K562 (cell line): ENCODE measurements at regions not wholly inside any gene's neighbourhood (a gene's known extent, or its start where the extent isn't known, plus 50 kb on each side); places are given as distances from the start of the nearest gene placed in this dataset.
A peak's percentile ranks its signal among the peaks of the same experiment; 100 is the strongest.

Source experiments
- CC2D1A ChIP-seq: fragments of 450-650 bp; IDR thresholded peaks from 2 replicates; pipeline ENCODE4 v1.6.1; 2017; ENCODE audit warnings: mild to moderate bottlenecking
- CHD1 ChIP-seq: fragments of 200-600 bp; sonication (generic); IDR thresholded peaks from one replicate; pipeline ENCODE4 v1.6.1; 2012; ENCODE audit warnings: mild to moderate bottlenecking, moderate library complexity, low read length, inconsistent platforms
- EP300 ChIP-seq: IDR thresholded peaks from 2 replicates; pipeline ENCODE4 v1.6.1; 2012; ENCODE audit warnings: low read length, improper control_type of control experiment
- FOXA3 ChIP-seq, 2 experiments: fragments of 450-650 bp in 1 of 2; sonication (generic) in 1 of 2; formaldehyde crosslinking; IDR thresholded peaks in 1 of 2; conservative IDR thresholded peaks in 1 of 2; 2 replicates each; pipeline versions ENCODE4 v1.4.0 to v1.8.0; 2020 to 2022; ENCODE audit warnings: mild to moderate bottlenecking in 2 of 2, missing genetic modification reagents in 1 of 2
- FOXK2 ChIP-seq, 2 experiments: fragments of 450-650 bp; IDR thresholded peaks in 1 of 2; conservative IDR thresholded peaks in 1 of 2; 2 replicates each; pipeline ENCODE4 v1.6.1; 2016; ENCODE audit warnings: low read depth in 2 of 2, mild to moderate bottlenecking in 1 of 2
- FOXM1 ChIP-seq, 2 experiments: fragments of 450-650 bp in 1 of 2; sonication (generic) in 1 of 2; formaldehyde crosslinking in 1 of 2; IDR thresholded peaks; 2 replicates each; pipeline versions ENCODE4 v1.6.1 to v1.9.0; 2017 to 2022; ENCODE audit warnings: low read depth in 2 of 2, mild to moderate bottlenecking in 2 of 2, missing genetic modification reagents in 1 of 2, moderate library complexity in 1 of 2
- FOXO4 ChIP-seq: fragments of 450-650 bp; formaldehyde crosslinking; IDR thresholded peaks from 2 replicates; pipeline ENCODE4 v1.4.0; 2020; ENCODE audit warnings: mild to moderate bottlenecking, moderate library complexity
- MAX ChIP-seq: sonication (generic); formaldehyde crosslinking; IDR thresholded peaks from 2 replicates; pipeline ENCODE4 v1.9.0; 2022; ENCODE audit warnings: mild to moderate bottlenecking, missing genetic modification reagents
- MXD1 ChIP-seq: fragments of 250-450 bp; sonication (Bioruptor Pico); IDR thresholded peaks from 2 replicates; pipeline ENCODE4 v1.8.0; 2021; ENCODE audit warnings: borderline replicate concordance, mild to moderate bottlenecking, moderate library complexity; ENCODE audit not compliant: poor library complexity, severe bottlenecking
- NCOA1 ChIP-seq: fragments of 450-650 bp; IDR thresholded peaks from 2 replicates; pipeline ENCODE4 v1.6.1; 2016; ENCODE audit warnings: low read depth
- POLR2AphosphoS5 ChIP-seq: IDR thresholded peaks from 2 replicates; pipeline ENCODE4 v1.6.1; 2011; ENCODE audit warnings: mild to moderate bottlenecking, low read depth, low read length, moderate library complexity; ENCODE audit not compliant: control insufficient read depth, insufficient read depth
- RB1 ChIP-seq: fragments of 450-650 bp; IDR thresholded peaks from 2 replicates; pipeline ENCODE4 v1.6.1; 2017; ENCODE audit warnings: low read depth, mild to moderate bottlenecking
- SMC3 ChIP-seq: conservative IDR thresholded peaks from 2 replicates; pipeline ENCODE4 v1.6.1; 2011; ENCODE audit warnings: low read depth, low read length, improper control_type of control experiment; ENCODE audit not compliant: insufficient read depth
- TEAD2 ChIP-seq: fragments of 450-650 bp; IDR thresholded peaks from 2 replicates; pipeline ENCODE4 v1.6.1; 2016; ENCODE audit warnings: missing genetic modification characterization, control low read depth, missing compliant biosample characterization
- TFAP4 ChIP-seq: sonication (generic); formaldehyde crosslinking; IDR thresholded peaks from 2 replicates; pipeline ENCODE4 v1.8.0; 2022; ENCODE audit warnings: missing genetic modification reagents, mild to moderate bottlenecking, moderate library complexity, borderline replicate concordance
- THAP12 ChIP-seq: fragments of 250-450 bp; sonication (Bioruptor Pico); IDR thresholded peaks from 2 replicates; pipeline ENCODE4 v1.9.0; 2021; ENCODE audit warnings: mild to moderate bottlenecking, inconsistent platforms
- XRCC5 ChIP-seq: fragments of 200-400 bp; formaldehyde crosslinking; IDR thresholded peaks from 2 replicates; pipeline ENCODE4 v1.6.1; 2017; ENCODE audit warnings: low read depth, mild to moderate bottlenecking, low read length
- ZBTB12 ChIP-seq: fragments of 250-450 bp; sonication (Bioruptor Pico); IDR thresholded peaks from 2 replicates; pipeline ENCODE4 v1.4.0; 2020
- ZFP1 ChIP-seq: fragments of 450-650 bp; formaldehyde crosslinking; IDR thresholded peaks from 2 replicates; pipeline ENCODE4 v1.4.0; 2020; ENCODE audit warnings: mild to moderate bottlenecking, mixed read lengths
- ZKSCAN1 ChIP-seq: fragments of 150-350 bp; IDR thresholded peaks from 2 replicates; pipeline ENCODE4 v1.6.1; 2016; ENCODE audit warnings: low read depth, low read length
- ZNF263 ChIP-seq: sonication (generic); formaldehyde crosslinking; IDR thresholded peaks from 2 replicates; pipeline ENCODE4 v1.8.0; 2022; ENCODE audit warnings: mild to moderate bottlenecking, missing genetic modification reagents, borderline replicate concordance

GRCh38 chr16:87203060-87203656, 114.0 kb downstream of the C16orf95 start (continued):
- TF ChIP-seq FOXO4 (CRISPR knock-in tag): no peak
- no peak for TF ChIP-seq MXD1
- 0 out of 2 replicates have a peak, but pooled peaks have one; percentile 40 for TF ChIP-seq XRCC5
- no peak for TF ChIP-seq TEAD2 (tag)
- no peak for TF ChIP-seq ZKSCAN1
- TF ChIP-seq ZBTB12: no peak
- TF ChIP-seq RB1: peak; percentile 54; the same call in 1 of the 2 replicates
- no peak for TF ChIP-seq THAP12 (CRISPR knock-in tag)
- no peak for TF ChIP-seq MAX
- no peak for TF ChIP-seq POLR2AphosphoS5
- no peak for TF ChIP-seq CC2D1A
- TF ChIP-seq NCOA1: no peak
- no peak for TF ChIP-seq FOXK2 (conservative IDR thresholded peaks at IDR 0.05 in 1 of 2, IDR thresholded peaks at IDR 0.05 in 1 of 2; ENCODE audit: low read depth in 2 of 2)
- no peak for TF ChIP-seq EP300
- no peak for TF ChIP-seq CHD1
- TF ChIP-seq TFAP4 (CRISPR knock-in tag): peak; percentile 11; the same call in 1 of the 2 replicates
- no peak for TF ChIP-seq FOXM1 (IDR thresholded peaks at IDR 0.05; ENCODE audit: low read depth)
- no peak for TF ChIP-seq FOXM1 (CRISPR knock-in tag; IDR thresholded peaks at IDR 0.05; ENCODE audit: low read depth)
- no peak for TF ChIP-seq FOXA3 (CRISPR knock-in tag; conservative IDR thresholded peaks at IDR 0.05 in 1 of 2, IDR thresholded peaks at IDR 0.05 in 1 of 2)
- TF ChIP-seq ZFP1 (CRISPR knock-in tag): no peak
- peak; percentile 94 for TF ChIP-seq ZNF263 (CRISPR knock-in tag)
- TF ChIP-seq SMC3: peak; percentile 80
